ENCODE measurements at regions not wholly inside any gene's neighbourhood (a gene's known extent, or its start where the extent isn't known, plus 50 kb on each side); places are given as distances from the start of the nearest gene placed in this dataset.

DNA sequence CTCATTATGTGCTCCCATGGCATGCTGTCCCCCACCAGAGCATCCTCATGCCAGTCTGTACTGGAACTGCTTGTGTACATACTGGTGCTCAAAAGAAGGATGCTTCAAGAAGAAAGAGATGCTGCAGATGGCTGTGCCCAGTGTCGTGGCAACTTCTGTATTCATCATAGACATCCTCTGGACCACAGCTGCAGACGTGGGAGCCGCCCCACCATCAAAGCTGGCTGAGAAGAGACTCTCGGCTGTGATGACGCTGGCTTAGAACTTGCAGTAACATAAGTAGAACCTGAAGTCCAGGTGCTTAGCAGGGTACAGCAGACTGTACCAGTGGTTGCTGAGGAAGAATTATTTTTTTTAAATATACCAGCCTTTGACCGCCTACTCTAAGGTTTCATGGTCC lies 112.6 kb upstream of the ARHGAP5 start:
- intact Hi-C loops (cut with micrococcal nuclease) = no loop called here
- Mint-ChIP-seq H3K27me3 (no peaks in the 10 kb centered on the region), H3K36me3 (ENCODE audit: low read depth) (no peaks in the 10 kb centered on the region), H3K27ac (no peak overlapping the region), H3K4me1 (peaks cover 7% of the 10 kb centered on the region), H3K9me3 (peaks cover 6% of the 10 kb centered on the region), H3K4me3 (no peak overlapping the region)
- no peak for DNase-seq

GRCh38 chr14:31965071-31965734 lies 111.9 kb upstream of the ARHGAP5 start:
- no peak for DNase-seq
- intact Hi-C loops (cut with micrococcal nuclease) = no loop called here
- peaks cover 4% of the 10 kb centered on the region for H3K9me3 Mint-ChIP-seq
- no peaks in the 10 kb centered on the region for H3K36me3 Mint-ChIP-seq (ENCODE audit: low read depth)
- no peak overlapping the region for H3K27ac Mint-ChIP-seq
- no peak overlapping the region for H3K4me3 Mint-ChIP-seq
- H3K27me3 Mint-ChIP-seq = no peaks in the 10 kb centered on the region
- peaks cover 7% of the 10 kb centered on the region for H3K4me1 Mint-ChIP-seq

DNA sequence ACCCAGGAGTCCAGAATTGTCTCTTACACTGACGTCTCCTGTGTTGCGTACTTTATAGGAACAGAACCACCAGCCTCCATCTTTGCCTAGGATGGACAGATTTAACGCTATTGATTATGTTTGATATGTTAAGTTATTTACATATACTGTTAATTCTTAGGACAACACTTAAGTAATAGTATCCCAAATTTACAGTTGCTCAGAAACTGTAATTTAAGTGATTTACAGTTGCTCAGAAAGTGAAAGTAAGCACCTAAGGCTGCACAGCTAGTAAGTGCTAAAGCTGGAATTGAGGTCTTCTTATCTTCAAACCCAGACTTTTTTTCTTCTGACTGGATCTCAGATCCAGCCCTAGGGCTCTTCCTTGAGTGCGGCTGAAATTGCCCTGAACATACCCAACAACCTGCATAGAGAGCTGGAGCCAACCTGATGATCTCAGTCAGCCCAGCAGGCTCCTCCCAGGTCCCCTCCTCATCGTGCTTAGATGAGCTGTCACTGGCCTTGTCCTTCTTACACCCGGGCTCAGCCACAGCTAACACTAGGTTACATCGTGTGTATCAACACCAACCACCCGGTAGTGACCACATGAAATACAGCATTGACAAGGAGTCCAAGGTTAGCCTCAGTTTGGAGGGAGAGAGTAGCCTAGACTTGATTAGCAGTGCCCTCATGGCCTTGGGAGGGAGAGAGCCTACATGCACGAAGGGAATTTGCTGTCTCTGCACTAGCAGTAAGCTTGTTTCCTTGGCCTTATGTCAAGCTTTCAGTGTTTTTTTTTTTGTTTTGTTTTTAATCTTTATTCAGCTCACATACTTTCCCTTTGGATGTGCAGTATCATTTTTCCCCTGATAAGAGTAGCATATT lies 111.1 kb upstream of the ARHGAP5 start:
- no peaks in the 10 kb centered on the region for H3K36me3 Mint-ChIP-seq (ENCODE audit: low read depth)
- peaks cover 3% of the 10 kb centered on the region for H3K9me3 Mint-ChIP-seq
- no peaks in the 10 kb centered on the region for H3K27me3 Mint-ChIP-seq
- no peak overlapping the region for H3K27ac Mint-ChIP-seq
- H3K4me1 Mint-ChIP-seq = peaks cover 7% of the 10 kb centered on the region
- intact Hi-C loops (cut with micrococcal nuclease) = no loop called here
- H3K4me3 Mint-ChIP-seq = no peak overlapping the region
- DNase-seq = peak; percentile 58

- Mint-ChIP-seq H3K4me1 (peaks cover 7% of the 10 kb centered on the region), H3K9me3 (peaks cover 6% of the 10 kb centered on the region), H3K27me3 (no peaks in the 10 kb centered on the region), H3K27ac (no peak overlapping the region), H3K4me3 (no peak overlapping the region), H3K36me3 (ENCODE audit: low read depth) (no peaks in the 10 kb centered on the region)
- intact Hi-C loops (cut with micrococcal nuclease) = no loop called here
- DNase-seq = no peak
Measured at GRCh38 chr14:31966896-31967668, 110.0 kb upstream of the ARHGAP5 start.

DNA sequence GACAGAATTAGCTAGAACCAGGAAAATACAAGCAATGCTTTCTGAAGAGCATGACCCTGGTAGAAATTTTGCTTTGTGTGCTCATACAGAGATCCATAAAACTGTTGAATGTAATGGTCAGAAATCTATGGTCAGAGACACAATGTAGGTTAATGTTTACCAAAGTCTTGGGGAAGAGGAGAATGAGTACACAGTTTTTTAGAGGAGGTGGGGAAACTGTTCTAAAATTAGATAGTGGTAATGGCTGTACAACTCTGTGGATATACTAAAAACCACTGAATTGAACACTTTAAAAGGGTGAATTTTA lies 109.5 kb upstream of the ARHGAP5 start:
- H3K4me1 Mint-ChIP-seq = peaks cover 7% of the 10 kb centered on the region
- no peaks in the 10 kb centered on the region for H3K27me3 Mint-ChIP-seq
- H3K9me3 Mint-ChIP-seq = peaks cover 7% of the 10 kb centered on the region
- no peak overlapping the region for H3K27ac Mint-ChIP-seq
- no peak for DNase-seq
- H3K36me3 Mint-ChIP-seq (ENCODE audit: low read depth) = no peaks in the 10 kb centered on the region
- H3K4me3 Mint-ChIP-seq = no peak overlapping the region
- intact Hi-C loops (cut with micrococcal nuclease) = no loop called here

GRCh38 chr14:31968107-31968810 lies 108.8 kb upstream of the ARHGAP5 start:
- H3K27me3 Mint-ChIP-seq = no peaks in the 10 kb centered on the region
- DNase-seq = no peak
- peaks cover 7% of the 10 kb centered on the region for H3K4me1 Mint-ChIP-seq
- intact Hi-C loops (cut with micrococcal nuclease) = no loop called here
- peaks cover 9% of the 10 kb centered on the region for H3K9me3 Mint-ChIP-seq
- H3K4me3 Mint-ChIP-seq = no peak overlapping the region
- H3K27ac Mint-ChIP-seq = no peak overlapping the region
- no peaks in the 10 kb centered on the region for H3K36me3 Mint-ChIP-seq (ENCODE audit: low read depth)

DNA sequence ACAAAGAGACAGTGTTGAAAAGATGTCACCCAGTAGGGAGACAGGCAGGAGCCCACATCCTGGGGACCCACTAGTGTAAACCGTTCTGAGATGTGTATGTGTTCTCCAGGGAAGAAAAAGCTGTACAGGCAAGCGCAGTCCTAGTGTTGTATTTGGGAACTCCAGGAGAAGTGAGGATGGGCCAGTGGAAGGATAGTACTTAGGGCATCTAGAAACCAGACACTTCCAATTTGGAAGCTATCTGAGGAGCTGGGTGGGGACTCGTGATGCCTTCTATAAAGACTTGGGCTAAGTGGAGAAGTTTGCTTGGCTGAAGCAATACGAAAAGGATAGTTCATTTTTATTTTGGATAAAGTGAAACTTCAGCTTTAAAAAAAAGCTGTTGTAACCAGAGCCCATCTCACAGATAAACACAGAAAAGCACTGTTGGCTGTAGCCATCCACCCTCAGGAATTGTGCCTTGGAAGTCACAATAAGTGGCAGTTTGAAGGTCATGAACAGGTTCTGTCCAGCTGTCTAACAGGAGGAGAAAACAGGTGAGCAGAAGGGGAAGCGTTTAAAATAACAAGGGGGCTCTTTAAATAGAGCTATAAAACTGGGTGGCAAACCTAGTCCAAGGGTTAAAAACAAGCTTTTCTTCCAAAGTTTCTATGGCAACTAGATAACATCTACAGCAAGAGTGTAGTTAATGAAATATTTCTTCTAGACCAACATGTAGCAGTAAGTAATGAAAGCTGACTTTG lies 108.0 kb upstream of the ARHGAP5 start:
- Mint-ChIP-seq H3K27ac (no peak overlapping the region), H3K9me3 (peaks cover 12% of the 10 kb centered on the region), H3K4me3 (no peak overlapping the region), H3K36me3 (ENCODE audit: low read depth) (no peaks in the 10 kb centered on the region), H3K4me1 (peaks cover 7% of the 10 kb centered on the region), H3K27me3 (no peaks in the 10 kb centered on the region)
- no peak for DNase-seq
- intact Hi-C loops (cut with micrococcal nuclease) = no loop called here

DNA sequence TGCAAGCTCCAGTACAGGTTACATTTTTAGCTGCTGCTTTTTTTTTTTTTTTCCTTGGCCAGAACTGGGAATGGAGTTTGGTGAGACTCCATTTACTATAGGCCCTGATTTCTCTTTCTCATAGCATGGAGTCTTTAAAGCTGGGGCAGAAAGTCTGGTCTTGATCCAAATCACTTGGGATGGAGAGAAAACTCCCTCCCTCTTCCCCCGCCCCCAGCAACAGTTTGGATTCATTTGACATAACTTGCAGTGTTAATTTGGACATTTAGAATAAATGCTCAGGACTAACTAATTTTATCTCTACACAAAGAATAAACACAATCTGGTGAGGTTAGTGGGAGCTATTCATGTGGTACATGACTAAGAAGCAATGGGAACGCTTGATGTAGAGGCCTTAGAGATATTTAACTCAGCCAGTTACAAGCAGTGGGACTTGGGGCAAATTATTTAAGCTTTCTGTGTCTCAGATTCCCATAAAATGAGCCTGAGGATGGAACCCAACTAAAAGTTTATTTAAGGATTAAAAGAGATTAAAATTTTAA lies 107.3 kb upstream of the ARHGAP5 start:
- intact Hi-C loops (cut with micrococcal nuclease) = no loop called here
- Mint-ChIP-seq H3K4me1 (peaks cover 7% of the 10 kb centered on the region), H3K9me3 (peaks cover 14% of the 10 kb centered on the region), H3K27me3 (no peaks in the 10 kb centered on the region), H3K4me3 (no peak overlapping the region), H3K36me3 (ENCODE audit: low read depth) (no peaks in the 10 kb centered on the region), H3K27ac (no peak overlapping the region)
- DNase-seq = no peak

DNA sequence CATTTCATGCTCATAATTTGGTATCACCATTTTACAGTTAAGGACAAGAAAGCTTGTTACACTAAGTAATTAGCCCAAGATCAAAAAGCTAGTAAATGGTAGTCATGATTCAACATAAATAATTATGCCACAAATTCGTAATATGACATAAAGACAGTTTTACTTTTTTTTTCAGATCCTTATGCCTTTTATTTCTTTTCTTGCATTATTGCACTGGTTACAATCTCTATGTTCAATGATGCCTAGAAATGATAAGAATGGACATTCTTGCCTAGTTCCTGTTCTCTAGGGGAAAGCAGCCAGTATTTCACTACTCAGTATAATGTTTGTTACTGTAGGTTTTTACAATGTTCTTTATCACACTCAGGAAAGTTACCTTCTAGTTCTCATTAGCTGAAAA lies 106.4 kb upstream of the ARHGAP5 start:
- intact Hi-C loops (cut with micrococcal nuclease) = no loop called here
- Mint-ChIP-seq H3K9me3 (peaks cover 16% of the 10 kb centered on the region), H3K27ac (no peak overlapping the region), H3K27me3 (no peaks in the 10 kb centered on the region), H3K4me1 (peaks cover 4% of the 10 kb centered on the region), H3K4me3 (no peak overlapping the region), H3K36me3 (ENCODE audit: low read depth) (no peaks in the 10 kb centered on the region)
- DNase-seq = no peak

- Mint-ChIP-seq H3K27ac (no peak overlapping the region), H3K9me3 (peaks cover 18% of the 10 kb centered on the region), H3K4me1 (no peaks in the 10 kb centered on the region), H3K27me3 (no peaks in the 10 kb centered on the region), H3K4me3 (no peak overlapping the region), H3K36me3 (ENCODE audit: low read depth) (no peaks in the 10 kb centered on the region)
- no peak for DNase-seq
- intact Hi-C loops (cut with micrococcal nuclease) = no loop called here
Measured at GRCh38 chr14:31971612-31972011, 105.5 kb upstream of the ARHGAP5 start.

GRCh38 chr14:31977001-31977556 lies 100.0 kb upstream of the ARHGAP5 start:
- Mint-ChIP-seq H3K36me3 (ENCODE audit: low read depth) (no peaks in the 10 kb centered on the region), H3K4me1 (no peaks in the 10 kb centered on the region), H3K4me3 (no peak overlapping the region), H3K27me3 (no peaks in the 10 kb centered on the region), H3K9me3 (peaks cover 23% of the 10 kb centered on the region), H3K27ac (no peak overlapping the region)
- intact Hi-C loops (cut with micrococcal nuclease) = no loop called here
- no peak for DNase-seq

DNA sequence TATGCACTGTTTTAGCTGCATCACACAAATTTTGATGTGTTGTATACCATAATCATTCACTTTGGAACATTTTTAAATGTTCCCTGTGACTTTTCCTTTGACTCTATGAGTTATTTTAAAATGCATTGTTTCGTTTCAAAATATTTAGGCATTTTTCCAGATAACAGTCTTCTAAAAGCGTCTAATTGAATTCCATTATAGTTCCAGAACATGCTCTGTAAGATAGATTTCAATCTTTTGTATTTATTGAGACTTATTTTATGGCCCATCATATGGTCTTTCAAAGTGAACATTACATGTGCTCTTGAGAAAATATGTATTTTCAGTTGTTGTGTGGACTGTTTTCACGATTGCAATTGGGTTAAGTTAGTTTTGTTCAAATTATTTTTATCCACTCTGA lies 98.7 kb upstream of the ARHGAP5 start:
- DNase-seq = no peak
- no peaks in the 10 kb centered on the region for H3K36me3 Mint-ChIP-seq (ENCODE audit: low read depth)
- no peak overlapping the region for H3K27ac Mint-ChIP-seq
- no peaks in the 10 kb centered on the region for H3K4me1 Mint-ChIP-seq
- intact Hi-C loops (cut with micrococcal nuclease) = no loop called here
- H3K27me3 Mint-ChIP-seq = no peaks in the 10 kb centered on the region
- no peak overlapping the region for H3K4me3 Mint-ChIP-seq
- peaks cover 27% of the 10 kb centered on the region for H3K9me3 Mint-ChIP-seq

DNA sequence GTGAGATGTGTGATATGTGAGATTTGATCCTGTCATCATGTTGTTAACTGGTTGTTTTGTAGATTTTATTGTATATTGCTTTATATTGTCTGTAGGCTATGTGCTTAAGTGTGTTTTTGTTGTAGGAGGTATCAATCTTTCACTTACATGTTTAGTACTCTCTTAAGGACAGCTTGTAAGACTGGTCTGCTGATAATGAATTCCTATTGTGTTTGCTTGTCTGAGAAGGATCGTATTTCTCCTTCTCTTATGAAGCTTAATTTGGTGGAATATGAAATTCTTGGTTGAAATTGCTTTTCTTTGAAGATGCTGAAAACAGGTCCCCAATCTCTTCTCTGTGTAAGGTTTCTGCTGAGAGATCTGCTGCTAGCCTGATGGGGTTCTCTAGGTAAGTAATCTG lies 94.5 kb upstream of the ARHGAP5 start:
- Mint-ChIP-seq H3K27ac (no peak overlapping the region), H3K4me3 (no peak overlapping the region), H3K4me1 (no peaks in the 10 kb centered on the region), H3K36me3 (ENCODE audit: low read depth) (no peaks in the 10 kb centered on the region), H3K27me3 (no peaks in the 10 kb centered on the region), H3K9me3 (peaks cover 25% of the 10 kb centered on the region)
- DNase-seq = no peak
- intact Hi-C loops (cut with micrococcal nuclease) = no loop called here
